GM08714 (cell line): ENCODE measurements at regions not wholly inside any gene's neighbourhood (a gene's known extent, or its start where the extent isn't known, plus 50 kb on each side); places are given as distances from the start of the nearest gene placed in this dataset.

Experiments used
- H3K4me3 ChIP-seq: fragments of 200-500 bp; sonication (Bioruptor generic); 2 replicates; pipeline ENCODE4 v1.5.1; 2014; ENCODE audit warnings: mild to moderate bottlenecking, low read length, inconsistent platforms
- ZNF274 ChIP-seq: IDR thresholded peaks from 2 replicates; pipeline ENCODE4 v1.6.1; 2012; ENCODE audit warnings: mild to moderate bottlenecking, low read depth, low read length

- no peak for TF ChIP-seq ZNF274
- H3K4me3 ChIP-seq, result no peak overlapping the region
Measured at GRCh38 chr1:58836408-58836807, 52.6 kb upstream of the JUN start.

GRCh38 chr1:58837886-58838285 lies 54.0 kb upstream of the JUN start:
- H3K4me3 ChIP-seq, result no peak overlapping the region
- no peak for TF ChIP-seq ZNF274

- no peak overlapping the region for H3K4me3 ChIP-seq
- TF ChIP-seq ZNF274, result no peak
Measured at GRCh38 chr1:58839147-58839795, 55.4 kb upstream of the JUN start.

GRCh38 chr1:58839846-58840835 lies 56.3 kb upstream of the JUN start:
- H3K4me3 ChIP-seq, result no peak overlapping the region
- TF ChIP-seq ZNF274, result no peak

GRCh38 chr1:58841455-58841854 lies 57.6 kb upstream of the JUN start:
- no peak for TF ChIP-seq ZNF274

GRCh38 chr1:58842941-58843340 lies 59.1 kb upstream of the JUN start:
- no peak for TF ChIP-seq ZNF274
- H3K4me3 ChIP-seq, result no peak overlapping the region

More at GRCh38 chr1:58841455-58841854, 57.6 kb upstream of the JUN start:
- H3K4me3 ChIP-seq, result no peak overlapping the region

- no peak overlapping the region for H3K4me3 ChIP-seq
- no peak for TF ChIP-seq ZNF274
Measured at GRCh38 chr1:58844176-58844575, 60.3 kb upstream of the JUN start.

- H3K4me3 ChIP-seq, result no peak overlapping the region
- TF ChIP-seq ZNF274, result no peak
Measured at GRCh38 chr1:58845942-58846341, 62.1 kb upstream of the JUN start.

GRCh38 chr1:58848818-58849411 lies 65.1 kb upstream of the JUN start:
- TF ChIP-seq ZNF274, result no peak
- no peak overlapping the region for H3K4me3 ChIP-seq

- no peak overlapping the region for H3K4me3 ChIP-seq
- TF ChIP-seq ZNF274, result no peak
Measured at GRCh38 chr1:58849551-58849950, 65.7 kb upstream of the JUN start.

- TF ChIP-seq ZNF274, result no peak
- H3K4me3 ChIP-seq, result no peak overlapping the region
Measured at GRCh38 chr1:58850636-58851035, 66.8 kb upstream of the JUN start.

GRCh38 chr1:58852731-58853485 lies 69.1 kb upstream of the JUN start:
- no peak for TF ChIP-seq ZNF274
- H3K4me3 ChIP-seq, result no peak overlapping the region

GRCh38 chr1:58854576-58854975 lies 70.7 kb upstream of the JUN start:
- TF ChIP-seq ZNF274, result no peak

More at GRCh38 chr1:58854576-58854975, 70.7 kb upstream of the JUN start:
- no peak overlapping the region for H3K4me3 ChIP-seq
